ENCODE measurements at regions not wholly inside any gene's neighbourhood (a gene's known extent, or its start where the extent isn't known, plus 50 kb on each side); places are given as distances from the start of the nearest gene placed in this dataset.
"Not testable (repeated sequence)": the region's sequence is repeated elsewhere in the genome, so short reads cannot be mapped to it uniquely, and the experiment has no call there.

- Histone ChIP-seq H3K36me3 (no peaks in the 10 kb centered on the region), H3K4me3 (no peak overlapping the region), H3K4me1 (peaks cover 0 to 20% (median 0%) of the 10 kb centered on the region in 3 donors), H3K9me3 (no peaks in the 10 kb centered on the region), H3K27me3 (no peaks in the 10 kb centered on the region), H3K27ac (no peak overlapping the region)
- DNase-seq = no peak
- WGBS, 2 donors = 64 to 70% methylated on average over 3 of the region's 3 CpGs
- TF ChIP-seq POLR2A (IDR thresholded peaks at IDR 0.05) = no peak
- TF ChIP-seq, protein P1, sequence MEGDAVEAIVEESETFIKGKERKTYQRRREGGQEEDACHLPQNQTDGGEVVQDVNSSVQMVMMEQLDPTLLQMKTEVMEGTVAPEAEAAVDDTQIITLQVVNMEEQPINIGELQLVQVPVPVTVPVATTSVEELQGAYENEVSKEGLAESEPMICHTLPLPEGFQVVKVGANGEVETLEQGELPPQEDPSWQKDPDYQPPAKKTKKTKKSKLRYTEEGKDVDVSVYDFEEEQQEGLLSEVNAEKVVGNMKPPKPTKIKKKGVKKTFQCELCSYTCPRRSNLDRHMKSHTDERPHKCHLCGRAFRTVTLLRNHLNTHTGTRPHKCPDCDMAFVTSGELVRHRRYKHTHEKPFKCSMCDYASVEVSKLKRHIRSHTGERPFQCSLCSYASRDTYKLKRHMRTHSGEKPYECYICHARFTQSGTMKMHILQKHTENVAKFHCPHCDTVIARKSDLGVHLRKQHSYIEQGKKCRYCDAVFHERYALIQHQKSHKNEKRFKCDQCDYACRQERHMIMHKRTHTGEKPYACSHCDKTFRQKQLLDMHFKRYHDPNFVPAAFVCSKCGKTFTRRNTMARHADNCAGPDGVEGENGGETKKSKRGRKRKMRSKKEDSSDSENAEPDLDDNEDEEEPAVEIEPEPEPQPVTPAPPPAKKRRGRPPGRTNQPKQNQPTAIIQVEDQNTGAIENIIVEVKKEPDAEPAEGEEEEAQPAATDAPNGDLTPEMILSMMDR (IDR thresholded peaks at IDR 0.05) = no peak
- intact Hi-C loops (cut with DNase I) = no loop called here
Measured at GRCh38 chr9:71518045-71518827, 250.1 kb downstream of the CEMIP2 start.

DNA sequence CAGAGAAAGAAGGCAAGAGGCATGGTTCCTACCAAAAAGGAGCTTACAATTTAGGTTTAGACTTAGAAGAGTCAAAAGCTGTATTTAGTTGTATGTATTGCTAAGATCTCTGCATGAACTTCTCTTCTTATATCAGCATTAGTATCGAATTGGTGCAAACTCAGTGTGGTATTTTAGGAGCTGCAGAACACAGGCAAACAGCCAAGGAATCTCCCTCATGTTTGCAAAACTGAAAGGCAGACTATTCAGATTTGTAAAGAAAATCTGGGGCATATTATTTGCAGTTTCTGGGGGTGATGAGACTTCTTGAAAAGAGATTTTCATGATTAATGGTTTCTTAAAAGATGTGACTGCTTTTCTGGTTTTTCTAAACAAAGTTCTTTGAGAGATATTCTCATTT, 252.7 kb downstream of the CEMIP2 start:
- DNase-seq = no peak
- no peak overlapping the region for H3K4me3 ChIP-seq
- WGBS, 2 donors = 14 to 23% methylated on average over 1 of the region's 1 CpG
- no peak overlapping the region for H3K27ac ChIP-seq
- H3K9me3 ChIP-seq = no peaks in the 10 kb centered on the region
- H3K27me3 ChIP-seq = no peaks in the 10 kb centered on the region
- TF ChIP-seq, protein P1 (IDR thresholded peaks at IDR 0.05) = no peak
- no peak for TF ChIP-seq POLR2A (IDR thresholded peaks at IDR 0.05)
- intact Hi-C loops (cut with DNase I) = no loop called here
- H3K4me1 ChIP-seq = peaks cover 0 to 20% (median 0%) of the 10 kb centered on the region in 3 donors
- no peaks in the 10 kb centered on the region for H3K36me3 ChIP-seq

DNA sequence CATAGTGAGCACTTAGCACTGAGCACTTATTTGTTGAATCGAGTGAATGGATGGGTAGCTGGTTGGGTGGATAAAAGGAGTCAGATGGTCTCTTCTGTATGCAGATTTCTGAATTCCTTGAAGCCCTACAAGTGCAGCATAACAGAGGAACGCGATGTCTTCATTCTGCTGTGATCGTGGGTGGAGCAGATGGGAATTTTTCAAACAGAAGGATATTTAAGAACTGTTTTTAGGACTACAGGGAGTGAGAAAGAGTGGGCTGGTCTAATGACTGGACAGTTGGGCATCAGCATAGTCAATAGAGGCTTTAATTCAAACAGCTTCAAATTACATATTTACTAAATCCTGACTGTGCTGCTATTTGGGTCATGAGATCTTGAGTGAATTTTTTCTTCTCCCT, 253.2 kb downstream of the CEMIP2 start:
- TF ChIP-seq, protein P1 (IDR thresholded peaks at IDR 0.05) = no peak
- TF ChIP-seq POLR2A (IDR thresholded peaks at IDR 0.05) = no peak
- no peaks in the 10 kb centered on the region for H3K9me3 ChIP-seq
- intact Hi-C loops (cut with DNase I) = no loop called here
- no peak overlapping the region for H3K4me3 ChIP-seq
- peaks cover 0 to 20% (median 0%) of the 10 kb centered on the region in 3 donors for H3K4me1 ChIP-seq
- DNase-seq = no peak
- peak overlapping the region in 1 of 4 donors; percentile 8 for H3K27ac ChIP-seq
- H3K36me3 ChIP-seq = no peaks in the 10 kb centered on the region
- H3K27me3 ChIP-seq = no peaks in the 10 kb centered on the region
- 47 to 56% methylated on average over 4 of the region's 4 CpGs for WGBS, 2 donors

GRCh38 chr9:71514344-71514975, 253.9 kb downstream of the CEMIP2 start:
- H3K27me3 ChIP-seq = no peaks in the 10 kb centered on the region
- H3K4me1 ChIP-seq = peaks cover 0 to 20% (median 0%) of the 10 kb centered on the region in 3 donors
- intact Hi-C loops (cut with DNase I) = no loop called here
- H3K36me3 ChIP-seq = no peaks in the 10 kb centered on the region
- DNase-seq = no peak
- 49 to 50% methylated on average over 2 of the region's 2 CpGs for WGBS, 2 donors
- no peaks in the 10 kb centered on the region for H3K9me3 ChIP-seq
- no peak for TF ChIP-seq POLR2A (IDR thresholded peaks at IDR 0.05)
- TF ChIP-seq, protein P1 (IDR thresholded peaks at IDR 0.05) = no peak
- no peak overlapping the region for H3K4me3 ChIP-seq
- H3K27ac ChIP-seq = peak overlapping the region in 1 of 4 donors; percentile 8

DNA sequence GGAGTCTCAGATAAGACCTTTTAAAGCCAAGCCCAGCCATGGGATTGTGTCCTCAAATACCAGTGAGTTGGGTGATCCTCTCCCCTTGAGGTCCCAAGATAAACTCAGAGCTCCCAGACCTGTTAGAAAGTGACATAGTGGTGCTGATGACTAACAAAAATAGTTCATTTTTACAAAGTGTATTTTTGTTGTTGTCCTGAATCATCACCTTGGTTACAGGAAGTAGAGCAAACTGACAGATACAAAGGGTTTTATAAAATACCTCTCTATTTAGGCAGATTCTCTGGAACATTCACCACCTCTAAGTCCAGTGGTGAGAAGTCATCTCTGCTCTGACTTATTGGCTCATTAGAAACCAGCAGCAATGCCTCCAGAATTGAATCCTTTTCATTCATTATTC, 259.3 kb downstream of the CEMIP2 start:
- intact Hi-C loops (cut with DNase I) = no loop called here
- no peak overlapping the region for H3K27ac ChIP-seq
- H3K27me3 ChIP-seq = no peaks in the 10 kb centered on the region
- H3K36me3 ChIP-seq = no peaks in the 10 kb centered on the region
- no peak overlapping the region for H3K4me3 ChIP-seq
- peaks cover 0 to 11% (median 0%) of the 10 kb centered on the region in 3 donors for H3K4me1 ChIP-seq
- no peaks in the 10 kb centered on the region for H3K9me3 ChIP-seq
- TF ChIP-seq POLR2A (IDR thresholded peaks at IDR 0.05) = no peak
- TF ChIP-seq, protein P1 (IDR thresholded peaks at IDR 0.05) = no peak
- no peak for DNase-seq

DNA sequence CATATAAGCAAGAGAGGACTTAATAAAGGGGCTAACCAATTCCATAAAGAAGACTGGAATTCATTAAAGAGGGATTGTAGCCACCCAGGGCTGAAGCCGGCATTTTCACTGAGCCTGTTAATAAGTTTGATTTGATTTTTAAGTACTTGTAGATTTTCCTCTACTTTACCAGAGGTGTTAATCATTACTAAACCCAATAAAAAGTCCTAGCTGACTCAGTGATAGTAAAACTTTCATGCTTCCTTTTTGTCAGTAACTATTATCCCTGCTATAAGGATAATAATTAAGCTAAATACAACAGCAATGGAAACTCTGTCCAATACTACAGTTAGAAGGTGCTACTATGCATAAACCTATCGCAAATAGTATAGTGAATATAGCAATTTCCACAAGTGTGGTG, 260.2 kb downstream of the CEMIP2 start:
- H3K27me3 ChIP-seq; intact Hi-C loops (cut with DNase I): not testable (repeated sequence)

More for the DNA sequence above, 260.2 kb downstream of the CEMIP2 start:
- not testable (repeated sequence) for H3K4me3 ChIP-seq, H3K9me3 ChIP-seq, H3K27ac ChIP-seq, H3K36me3 ChIP-seq, DNase-seq
- 85 to 95% methylated on average over 2 of the region's 2 CpGs for WGBS, 2 donors
- H3K4me1 ChIP-seq = peaks cover 0 to 11% (median 0%) of the 10 kb centered on the region in 3 donors
